HG02588 (cell line): ENCODE measurements at regions not wholly inside any gene's neighbourhood (a gene's known extent, or its start where the extent isn't known, plus 50 kb on each side); places are given as distances from the start of the nearest gene placed in this dataset.
"Not testable (repeated sequence)": the region's sequence is repeated elsewhere in the genome, so short reads cannot be mapped to it uniquely, and the experiment has no call there.

Source experiments
- ATAC-seq: cut with Tn5 transposase; IDR thresholded peaks from one replicate; pipeline ENCODE4 v1.9.1; 2021; ENCODE audit warnings: mild to moderate bottlenecking, moderate library complexity; ENCODE audit not compliant: unreplicated experiment

DNA sequence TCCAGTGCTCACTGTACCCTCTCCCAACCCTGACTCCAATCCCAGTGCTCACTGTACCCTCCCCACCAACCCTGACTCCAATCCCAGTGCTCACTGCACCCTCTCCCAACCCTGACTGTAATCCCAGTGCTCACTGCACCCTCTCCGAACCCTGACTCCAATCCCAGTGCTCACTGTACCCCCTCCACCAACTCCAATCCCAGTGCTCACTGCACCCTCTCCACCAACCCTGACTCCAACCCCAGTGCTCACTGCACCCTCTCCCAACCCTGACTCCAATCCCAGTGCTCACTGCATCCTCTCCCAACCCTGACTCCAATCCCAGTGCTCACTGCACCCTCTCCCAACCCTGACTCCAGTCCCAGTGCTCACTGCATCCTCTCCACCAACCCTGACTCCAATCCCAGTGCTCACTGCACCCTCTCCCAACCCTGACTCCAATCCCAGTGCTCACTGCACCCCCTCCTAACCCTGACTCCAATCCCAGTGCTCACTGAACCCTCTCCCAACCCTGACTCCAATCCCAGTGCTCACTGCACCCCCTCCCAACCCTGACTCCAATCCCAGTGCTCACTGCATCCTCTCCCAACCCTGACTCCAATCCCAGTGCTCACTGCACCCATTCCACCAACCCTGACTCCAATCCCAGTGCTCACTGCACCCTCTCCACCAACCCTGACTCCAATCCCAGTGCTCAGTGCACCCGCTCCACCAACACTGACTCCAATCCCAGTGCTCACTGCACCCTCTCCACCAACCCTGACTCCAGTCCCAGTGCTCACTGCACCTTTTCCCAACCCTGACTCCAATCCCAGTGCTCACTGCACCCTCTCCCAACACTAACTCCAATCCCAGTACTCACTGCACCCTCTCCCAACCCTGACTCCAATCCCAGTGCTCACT lies 136.3 kb upstream of the ZNF618 start:
- ATAC-seq, result not testable (repeated sequence)

DNA sequence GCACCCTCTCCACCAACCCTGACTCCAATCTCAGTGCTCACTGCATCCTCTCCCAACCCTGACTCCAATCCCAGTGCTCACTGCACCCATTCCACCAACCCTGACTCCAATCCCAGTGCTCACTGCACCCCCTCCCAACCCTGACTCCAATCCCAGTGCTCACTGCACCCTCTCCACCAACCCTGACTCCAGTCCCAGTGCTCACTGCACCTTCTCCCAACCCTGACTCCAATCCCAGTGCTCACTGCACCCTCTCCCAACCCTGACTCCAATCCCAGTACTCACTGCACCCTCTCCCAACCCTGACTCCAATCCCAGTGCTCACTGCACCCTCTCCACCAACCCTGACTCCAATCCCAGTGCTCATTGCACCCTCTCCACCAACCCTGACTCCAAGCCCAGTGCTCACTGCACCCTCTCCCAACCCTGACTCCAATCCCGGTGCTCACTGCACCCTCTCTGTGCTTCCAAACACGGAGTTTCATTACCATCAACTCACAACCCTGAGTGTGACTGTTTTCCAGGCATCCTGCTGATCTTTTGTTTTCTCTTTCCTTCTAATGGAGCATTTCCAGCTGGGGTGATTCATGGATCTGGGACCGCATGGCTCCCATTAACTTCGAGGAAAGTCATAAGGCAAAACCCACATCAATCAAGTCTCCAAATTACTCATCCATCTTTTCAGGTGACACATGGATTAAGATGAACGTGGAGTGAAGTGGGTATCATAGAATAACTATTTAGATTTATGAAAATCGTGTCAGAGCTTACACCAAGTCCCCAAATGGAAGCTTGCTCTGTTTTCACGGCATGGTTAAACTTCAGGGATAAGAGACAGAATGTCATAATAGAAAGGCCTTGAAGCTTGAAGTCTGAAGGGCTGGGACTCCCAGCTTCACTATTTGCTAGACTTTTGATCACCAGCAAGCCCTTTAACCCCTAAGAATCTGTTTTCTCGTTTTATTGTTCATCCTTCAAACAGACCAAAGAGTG lies 135.3 kb upstream of the ZNF618 start:
- not testable (repeated sequence) for ATAC-seq

DNA sequence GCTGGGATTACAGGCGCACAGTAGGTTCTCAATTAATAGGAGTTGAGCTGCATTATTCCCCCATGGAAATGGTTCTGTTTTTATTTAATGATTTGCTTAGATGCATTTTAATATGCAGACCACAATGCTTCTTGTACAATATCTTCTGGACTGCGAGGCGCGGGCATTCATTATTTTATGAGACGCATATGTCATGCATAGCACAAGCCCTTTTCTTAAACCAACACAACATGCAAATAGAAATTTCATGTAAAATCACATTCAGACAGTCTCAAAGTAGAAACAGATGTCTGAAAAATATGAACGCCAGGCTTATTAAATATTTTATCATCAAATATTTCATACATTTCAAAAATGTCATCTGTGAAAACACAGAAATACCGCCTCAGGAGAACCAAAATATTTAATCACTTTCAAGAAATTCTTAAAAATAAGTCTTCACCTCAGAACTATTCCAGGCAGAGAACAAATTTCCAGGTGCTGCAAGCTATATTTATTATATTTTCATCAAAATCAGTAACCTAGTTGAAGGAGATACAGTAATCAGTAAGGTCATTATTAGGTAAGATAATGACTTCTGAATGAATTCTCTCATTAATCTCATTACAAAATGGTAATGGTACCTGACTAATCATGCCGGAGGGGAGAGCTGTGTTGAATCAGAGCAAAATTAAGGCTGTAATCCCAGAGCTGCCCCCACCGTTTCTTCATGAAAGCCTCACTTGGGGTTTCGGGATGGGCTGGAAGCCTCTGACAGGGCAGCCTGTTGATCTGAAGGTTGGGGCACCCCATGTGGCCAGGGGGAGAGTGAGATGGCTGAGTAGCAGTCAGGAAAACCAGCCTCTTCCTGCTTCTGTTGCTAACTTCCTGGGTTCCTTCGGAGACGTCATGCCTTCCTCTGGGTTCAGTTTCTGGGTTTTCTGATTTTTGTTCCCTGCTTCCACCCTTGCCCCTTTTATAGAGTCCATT lies 133.9 kb upstream of the ZNF618 start:
- no peak for ATAC-seq

DNA sequence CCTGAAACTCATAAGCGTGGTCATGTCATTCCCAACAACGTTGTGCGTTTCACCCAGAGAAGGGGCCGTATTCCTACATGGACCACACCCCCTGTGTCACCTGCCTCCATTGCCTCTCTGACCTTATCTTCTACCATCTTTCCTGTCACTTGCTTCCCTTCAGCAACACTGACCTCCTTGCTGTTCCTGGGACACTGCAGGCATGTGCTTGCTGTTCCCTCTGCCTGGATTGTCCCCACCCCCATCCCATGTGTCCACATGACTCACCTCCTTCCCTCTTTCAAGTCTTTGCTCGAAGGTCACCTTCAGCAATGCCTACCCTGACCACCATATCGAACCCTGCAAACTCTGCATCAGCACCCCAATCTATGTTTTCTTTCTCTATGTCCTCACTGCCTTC lies 133.2 kb upstream of the ZNF618 start:
- ATAC-seq, result no peak

DNA sequence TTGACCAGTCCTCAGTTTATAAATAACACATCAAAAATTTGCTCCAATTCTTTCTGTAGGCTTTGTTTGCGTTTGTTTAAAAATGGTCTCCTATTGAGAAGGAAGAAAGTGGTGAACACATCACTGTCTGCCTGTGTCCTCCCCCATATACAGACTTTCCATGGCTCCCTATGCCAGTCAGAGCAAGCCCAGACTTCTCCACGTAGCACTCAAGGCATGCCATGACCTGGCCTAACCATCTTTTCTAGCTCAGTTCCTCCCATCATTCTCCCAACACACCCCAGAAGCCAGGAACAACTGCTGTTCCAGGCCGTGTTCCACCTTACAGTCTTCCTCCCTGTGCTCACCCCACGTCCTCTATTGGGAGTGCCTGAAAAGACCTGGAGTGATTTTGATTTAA lies 129.6 kb upstream of the ZNF618 start:
- no peak for ATAC-seq

DNA sequence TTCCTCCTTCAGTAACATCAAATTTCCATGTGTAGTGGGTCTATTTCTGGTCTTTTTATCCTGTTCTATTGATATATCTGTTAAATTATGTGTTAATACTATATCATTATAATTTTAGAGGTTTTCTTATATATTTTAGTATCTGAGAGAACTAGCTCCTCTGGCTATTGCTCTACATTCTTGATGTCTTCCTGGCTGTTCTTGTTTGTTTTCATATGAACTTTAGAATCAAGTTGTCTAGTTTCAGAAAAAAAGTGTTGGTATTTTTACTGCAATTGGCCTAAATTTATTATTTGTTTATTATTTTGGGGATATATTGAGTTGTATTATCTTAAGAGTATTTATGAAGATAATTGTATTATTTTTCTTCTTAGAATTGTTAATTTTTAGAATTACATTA lies 128.0 kb upstream of the ZNF618 start:
- ATAC-seq, result no peak

DNA sequence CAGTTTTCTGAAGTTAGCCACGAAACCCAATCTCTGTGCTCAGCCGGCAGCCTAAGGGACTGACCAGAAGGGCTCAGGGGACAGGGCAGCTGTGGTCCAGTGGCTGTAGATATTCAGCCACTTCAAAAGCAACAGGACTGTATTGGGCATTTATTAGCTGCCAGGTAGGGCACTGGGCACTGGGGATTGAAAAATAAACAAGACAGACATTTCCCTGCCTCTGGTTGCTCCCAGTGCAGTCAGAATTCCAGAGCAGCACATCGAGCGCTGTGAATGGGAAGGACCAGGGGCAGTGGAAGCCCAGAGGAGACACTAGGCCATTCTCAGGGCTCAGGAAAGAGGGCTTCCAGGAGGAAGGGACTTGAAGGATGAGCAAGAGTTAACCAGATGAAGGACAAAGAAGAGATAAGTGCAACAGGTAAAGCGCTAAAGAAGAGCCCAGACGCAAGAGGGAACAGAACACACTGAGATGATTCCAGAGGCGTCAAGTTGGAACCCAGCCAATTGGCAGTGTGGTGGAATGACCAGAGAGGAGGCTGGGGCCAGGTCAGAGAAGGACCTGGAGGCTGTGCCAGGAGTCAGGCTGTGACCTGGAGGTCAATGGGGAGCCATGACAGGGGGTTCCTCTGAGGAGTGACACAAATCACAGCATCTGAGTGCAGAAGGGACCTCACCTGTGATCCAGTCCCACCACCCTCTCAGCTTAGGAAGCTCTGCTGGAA lies 122.5 kb upstream of the ZNF618 start:
- ATAC-seq, result no peak

DNA sequence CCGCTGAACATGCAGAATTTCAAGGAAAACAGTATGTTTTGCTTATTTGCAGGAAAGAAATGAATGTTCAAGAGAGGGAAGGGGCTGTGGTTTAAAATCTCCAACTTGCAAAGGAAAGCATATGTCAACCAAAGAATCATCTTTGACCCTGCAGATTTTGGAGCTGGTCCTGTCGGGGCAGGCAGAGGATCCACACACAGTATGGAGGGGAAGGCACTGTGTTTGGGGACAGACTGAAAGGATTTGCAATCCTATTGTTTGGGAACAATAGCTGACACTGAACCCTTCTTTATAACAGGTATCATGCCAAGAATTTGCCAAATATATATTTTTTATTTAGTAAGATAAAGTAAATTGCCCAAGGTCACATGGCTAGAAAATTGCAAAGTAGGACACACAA lies 121.4 kb upstream of the ZNF618 start:
- no peak for ATAC-seq

DNA sequence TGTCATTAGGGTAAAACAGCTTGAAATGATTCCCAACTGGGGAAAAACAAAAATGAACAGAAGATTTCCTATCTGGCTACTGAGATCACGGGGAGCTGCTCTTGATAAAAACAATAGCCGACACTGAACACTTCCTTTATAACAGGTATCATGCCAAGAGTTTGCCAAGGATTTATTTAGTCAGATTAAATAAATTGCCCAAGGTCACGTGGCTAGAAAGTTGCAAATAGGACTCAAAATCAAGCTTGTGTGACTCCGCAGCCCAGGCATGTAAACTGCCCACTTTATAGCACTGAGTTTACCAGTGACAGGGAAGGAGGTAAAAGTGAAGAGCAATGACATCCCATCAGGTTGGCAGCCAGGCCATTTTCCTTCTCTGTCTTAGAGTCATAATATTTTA lies 120.7 kb upstream of the ZNF618 start:
- ATAC-seq, result no peak

DNA sequence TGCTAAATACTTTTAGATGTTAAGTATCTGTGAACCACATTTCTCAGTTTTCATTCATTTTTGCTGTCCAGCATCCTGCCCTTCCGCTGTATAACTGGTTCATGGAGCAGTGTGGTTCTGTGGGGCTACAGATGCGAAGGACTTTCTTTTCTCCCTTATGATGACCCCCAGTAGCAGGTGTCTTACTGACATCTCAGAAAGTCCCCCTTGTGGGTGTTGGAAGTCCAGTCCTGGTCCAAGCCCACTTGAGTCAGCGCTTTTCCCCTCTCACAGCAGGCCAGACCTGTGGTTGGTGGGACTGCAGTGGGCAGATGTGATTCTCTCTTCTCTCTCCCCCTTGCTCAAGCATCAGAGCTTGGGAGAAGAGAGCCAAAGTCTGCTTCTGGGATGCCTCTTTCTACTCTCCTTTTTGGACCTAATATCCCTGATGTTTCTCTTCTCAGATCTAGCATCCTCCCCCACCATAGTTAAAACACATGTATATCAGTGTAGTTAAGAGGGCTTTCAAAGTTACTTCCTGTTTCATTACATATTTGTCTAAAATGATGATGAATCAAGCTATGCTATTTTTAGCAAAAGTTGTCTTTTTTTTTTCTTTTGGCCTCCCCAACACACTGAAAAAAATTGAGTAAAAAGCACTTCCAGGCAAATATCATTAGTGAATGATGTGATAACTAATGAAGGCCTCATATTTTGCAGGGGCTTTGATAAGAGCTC lies 119.5 kb upstream of the ZNF618 start:
- no peak for ATAC-seq

DNA sequence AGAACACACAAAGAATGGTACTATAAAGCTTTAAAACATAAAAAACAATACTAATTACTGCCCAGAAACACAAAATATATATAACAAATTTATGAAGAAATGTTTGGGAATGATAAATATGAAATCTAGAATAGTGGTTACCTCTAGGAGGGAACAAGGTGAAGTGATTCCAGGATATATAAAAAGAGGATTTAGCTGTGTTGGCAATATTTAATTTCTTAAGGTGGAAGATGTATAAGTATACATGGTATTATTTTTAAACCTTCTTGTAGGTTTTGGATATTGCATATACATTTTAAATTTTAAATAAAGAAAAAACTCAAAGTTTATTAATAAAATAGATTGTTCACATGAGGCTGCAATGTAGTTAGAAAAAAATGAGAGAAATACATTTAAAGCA lies 112.7 kb upstream of the ZNF618 start:
- no peak for ATAC-seq

DNA sequence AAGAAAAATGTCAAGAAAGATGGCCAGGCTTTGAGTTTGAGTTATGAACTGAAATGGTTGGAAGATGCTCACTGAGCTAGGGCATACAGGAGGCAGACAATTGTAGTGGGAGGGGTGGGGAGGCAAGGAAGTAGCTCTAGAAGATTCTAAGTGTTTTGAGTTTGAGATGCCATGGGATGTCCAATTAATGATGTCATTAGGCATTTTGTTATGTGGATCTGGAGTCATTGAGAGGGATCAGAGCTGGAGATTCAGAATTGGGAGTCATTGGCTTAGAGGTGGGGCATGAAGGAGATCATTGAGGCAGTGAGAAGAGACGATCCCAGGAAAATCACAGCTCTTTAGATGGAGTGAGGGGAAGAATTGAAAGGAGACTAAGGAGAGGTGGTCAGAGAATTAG lies 111.5 kb upstream of the ZNF618 start:
- ATAC-seq, result no peak

DNA sequence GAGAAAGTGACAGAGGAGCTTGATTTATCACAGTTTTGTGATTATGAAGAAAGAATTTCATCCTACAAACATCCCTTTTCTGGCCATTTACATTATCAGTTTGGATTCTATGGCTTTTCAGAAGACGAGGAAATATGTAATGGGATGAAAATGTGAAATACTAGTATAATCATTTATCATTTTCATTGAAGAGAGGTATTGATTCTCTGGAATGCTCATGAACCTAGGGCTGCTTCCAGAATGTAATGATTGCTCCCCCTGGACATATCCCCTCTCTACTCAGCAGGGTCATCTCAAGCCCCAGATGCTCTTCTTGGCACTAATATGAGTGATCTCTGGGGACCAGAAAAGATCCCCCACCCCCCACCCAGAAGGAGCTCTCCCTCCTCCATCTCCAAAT lies 106.7 kb upstream of the ZNF618 start:
- ATAC-seq, result no peak

DNA sequence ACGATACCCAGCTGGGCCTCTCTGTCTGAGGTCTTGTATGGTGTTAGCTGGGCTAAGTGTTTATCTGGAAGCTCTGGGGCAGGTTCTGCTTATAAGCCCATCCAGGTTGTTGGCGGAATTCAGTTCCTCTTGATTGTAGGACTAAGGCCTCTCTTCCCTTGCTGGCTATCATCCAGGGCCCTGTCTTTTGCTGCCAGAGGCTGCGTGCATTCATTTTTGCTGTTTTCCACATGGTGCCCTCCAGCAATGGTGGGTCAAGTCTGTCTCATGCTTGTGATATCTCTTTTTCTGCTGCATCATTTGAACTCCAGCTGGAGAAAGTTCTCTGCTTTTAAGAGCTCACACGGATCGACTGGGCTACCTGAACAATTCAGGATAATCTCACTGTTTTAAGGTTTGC lies 105.7 kb upstream of the ZNF618 start:
- ATAC-seq, result no peak

DNA sequence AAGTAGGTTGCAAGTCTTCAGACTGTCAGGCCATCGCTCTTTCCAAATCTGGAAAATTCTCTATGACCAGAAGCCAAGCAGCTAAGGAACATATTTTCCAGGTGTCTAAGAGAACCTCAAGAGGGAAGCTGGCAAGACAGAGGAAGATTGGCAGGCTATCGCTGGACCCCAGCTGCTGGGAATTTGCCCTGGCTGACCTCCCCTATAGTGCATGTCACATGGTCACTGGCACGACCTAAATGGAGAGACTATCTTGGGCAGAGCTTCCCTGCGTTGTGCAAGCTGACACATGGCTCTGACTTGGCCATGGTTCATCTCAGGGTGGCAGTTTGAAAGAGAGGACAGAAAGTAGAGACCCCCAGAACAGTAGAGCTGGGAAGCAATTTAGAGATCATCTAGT lies 104.9 kb upstream of the ZNF618 start:
- no peak for ATAC-seq

DNA sequence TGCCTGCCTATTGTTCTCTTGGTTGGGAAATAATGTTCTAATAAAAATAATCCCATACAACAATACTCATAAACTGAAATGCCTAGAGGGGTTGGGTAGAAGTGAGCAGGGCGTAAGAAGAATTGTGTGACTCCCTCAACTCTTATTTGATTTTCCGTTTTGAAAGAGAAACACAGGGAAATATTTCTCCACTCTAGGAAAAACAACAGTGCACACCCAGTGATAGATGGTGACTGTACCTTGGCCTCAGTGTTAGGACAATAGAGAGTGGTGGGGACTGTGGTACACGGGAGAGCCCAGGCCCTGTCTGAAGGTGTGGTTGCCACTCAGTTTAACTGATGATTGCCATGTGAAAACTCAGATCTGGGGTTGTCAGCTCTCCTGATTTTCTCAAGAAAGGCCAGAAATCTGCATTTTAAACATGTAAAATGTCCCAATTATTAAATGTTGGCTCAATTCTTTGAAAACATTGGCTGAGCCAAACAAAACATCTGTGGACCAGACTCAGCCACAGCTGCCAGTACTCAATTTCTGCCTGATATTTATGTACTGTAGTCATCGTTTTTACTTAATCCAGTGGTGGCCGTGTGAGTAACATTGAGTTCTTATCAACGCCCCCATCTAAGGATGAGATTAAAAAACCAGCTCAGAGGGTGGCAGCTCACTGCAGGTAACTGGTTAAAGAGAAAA lies 103.8 kb upstream of the ZNF618 start:
- no peak for ATAC-seq

DNA sequence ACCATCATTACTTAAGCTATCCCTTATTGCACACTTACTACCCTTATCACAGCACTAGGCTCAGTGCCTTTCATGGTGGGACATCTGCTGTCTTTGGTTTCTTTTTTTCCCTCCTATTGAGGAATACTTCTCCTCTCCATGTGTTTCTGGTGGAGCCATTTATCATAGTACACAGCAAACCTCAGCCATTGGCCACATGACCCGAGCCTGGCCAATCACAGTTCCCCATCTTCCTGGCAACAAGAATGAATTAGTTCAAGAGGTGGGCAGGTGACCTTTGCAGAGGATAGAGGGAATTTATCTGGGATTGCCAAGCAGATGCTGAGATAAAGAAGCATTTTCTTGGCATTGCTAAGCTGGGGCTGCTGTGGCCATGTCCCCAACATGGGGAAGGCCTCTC lies 101.1 kb upstream of the ZNF618 start:
- no peak for ATAC-seq

DNA sequence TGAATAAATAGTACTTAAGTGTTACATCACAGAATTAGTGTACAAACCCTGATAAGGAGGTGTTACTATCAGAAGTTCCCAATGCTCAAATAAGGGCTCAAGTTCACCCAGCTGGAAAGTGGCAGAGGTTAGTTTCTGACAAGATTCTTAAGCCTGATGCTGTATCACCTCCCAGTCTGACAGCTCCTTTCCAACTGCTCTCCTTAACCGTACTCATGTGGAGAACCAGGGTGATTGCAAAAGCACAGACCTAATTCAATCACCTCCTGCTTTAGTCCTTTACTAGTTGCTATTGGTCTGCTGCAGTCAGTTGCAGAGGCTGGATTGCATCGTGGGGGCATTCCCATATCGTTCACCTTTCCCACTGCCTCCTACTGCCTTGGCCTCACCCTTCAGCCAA lies 100.4 kb upstream of the ZNF618 start:
- ATAC-seq, result no peak

DNA sequence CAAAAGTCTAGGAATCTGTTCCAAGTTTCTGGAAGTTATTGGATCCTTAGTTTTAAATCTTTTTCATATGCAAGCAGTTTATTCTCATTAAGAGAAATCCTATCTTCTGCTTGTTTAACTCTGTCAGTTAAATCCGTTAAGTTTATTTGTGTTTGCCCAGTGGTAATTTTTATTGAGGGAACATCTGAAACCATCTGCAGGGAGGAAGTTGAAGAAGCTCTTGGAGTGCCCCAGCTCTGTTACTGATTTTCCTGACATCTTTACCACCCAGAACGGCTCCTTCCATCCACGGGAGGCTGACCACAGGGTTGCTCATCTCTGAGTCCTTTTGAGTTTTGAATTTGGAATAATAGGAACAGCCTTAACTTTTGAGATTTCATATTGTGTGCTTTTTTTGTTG lies 99.9 kb upstream of the ZNF618 start:
- ATAC-seq, result no peak
